NCI-H526 treated with DMSO at 0.1 percent for 48 hours (cell line): ENCODE measurements at regions not wholly inside any gene's neighbourhood (a gene's known extent, or its start where the extent isn't known, plus 50 kb on each side); places are given as distances from the start of the nearest gene placed in this dataset.

Experiments
- DNase-seq: peaks from one replicate; lab custom pipeline; 2025; lab: John Stamatoyannopoulos, UW

DNA sequence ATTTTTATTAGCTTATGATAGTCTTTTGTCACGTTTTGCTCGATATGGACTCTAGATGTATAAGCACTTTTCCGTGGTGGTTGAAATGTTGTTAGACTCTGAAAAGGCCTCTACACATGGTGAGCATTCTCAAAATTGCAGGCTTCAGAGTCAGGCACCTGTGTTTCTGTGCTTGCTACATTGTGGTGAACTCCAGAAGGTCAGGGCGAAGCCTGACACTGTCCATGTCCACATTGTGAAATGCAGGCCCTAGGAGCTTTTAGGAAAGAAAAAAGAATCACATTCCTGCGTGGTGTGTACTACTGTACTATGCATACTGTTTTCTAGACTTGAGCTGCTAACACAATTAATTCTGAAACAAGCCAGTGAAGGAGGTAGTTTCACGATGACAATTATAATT lies 86.3 kb downstream of the HS3ST1 start:
- DNase-seq: no peak

GRCh38 chr4:11341337-11342043 lies 87.2 kb downstream of the HS3ST1 start:
- DNase-seq: no peak

DNA sequence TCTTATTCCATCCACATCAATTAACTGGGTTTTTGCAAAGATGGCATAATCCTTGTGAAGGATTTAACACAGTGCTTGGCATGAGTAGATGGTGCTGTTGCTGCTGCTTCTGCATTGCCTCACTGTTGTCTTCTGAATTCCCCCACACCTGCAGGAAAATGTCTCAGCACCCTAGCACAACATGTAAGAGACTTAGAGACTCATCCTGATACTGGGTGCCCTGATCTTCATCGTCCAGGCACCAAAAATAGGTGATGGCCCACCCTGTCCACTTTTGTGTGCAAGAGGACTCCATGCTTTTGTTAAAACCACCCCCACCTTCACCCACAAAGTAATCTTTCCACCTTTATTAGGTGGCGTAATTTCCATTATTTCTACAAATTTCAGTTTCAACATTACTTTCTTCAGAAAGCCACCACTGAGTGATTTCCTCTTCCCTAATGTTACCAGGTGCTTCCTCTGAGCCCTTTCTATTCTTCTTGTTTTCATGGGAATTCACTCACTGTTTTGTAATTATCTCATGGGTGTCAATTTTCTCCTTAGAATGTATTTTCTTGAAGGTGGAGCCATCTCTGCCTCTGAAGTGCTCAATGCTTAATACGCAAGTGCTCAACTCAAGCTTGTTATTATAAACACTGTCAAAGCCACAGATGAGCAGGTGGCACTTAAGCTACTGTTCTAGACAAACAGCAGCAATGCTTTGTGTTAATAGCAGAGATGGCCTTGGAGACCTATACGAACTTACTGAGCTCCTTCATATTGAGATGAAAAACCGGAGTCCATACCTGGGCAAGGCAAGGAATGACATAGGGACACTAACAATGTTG lies 89.5 kb downstream of the HS3ST1 start:
- no peak for DNase-seq

GRCh38 chr4:11337287-11337686 lies 91.4 kb downstream of the HS3ST1 start:
- no peak for DNase-seq

DNA sequence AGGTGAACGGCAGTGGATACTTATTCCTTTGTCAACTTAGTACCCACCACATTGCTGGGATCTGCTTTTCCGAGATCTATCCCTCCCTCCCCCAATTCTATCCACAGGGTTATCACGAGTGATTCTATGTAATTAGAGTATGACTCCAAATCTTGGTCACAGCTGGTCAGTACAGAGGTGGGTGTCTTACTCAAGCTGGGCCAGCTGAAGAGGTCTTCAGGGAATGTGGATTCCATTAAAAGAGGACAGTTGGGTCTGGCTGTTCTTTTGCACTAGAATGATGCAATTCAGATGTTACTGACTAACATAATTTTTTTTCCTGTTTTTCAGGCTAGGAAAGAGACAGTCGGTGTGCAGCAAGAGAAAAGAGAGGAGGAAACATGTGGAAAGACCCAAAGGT lies 92.3 kb downstream of the HS3ST1 start:
- no peak for DNase-seq

DNA sequence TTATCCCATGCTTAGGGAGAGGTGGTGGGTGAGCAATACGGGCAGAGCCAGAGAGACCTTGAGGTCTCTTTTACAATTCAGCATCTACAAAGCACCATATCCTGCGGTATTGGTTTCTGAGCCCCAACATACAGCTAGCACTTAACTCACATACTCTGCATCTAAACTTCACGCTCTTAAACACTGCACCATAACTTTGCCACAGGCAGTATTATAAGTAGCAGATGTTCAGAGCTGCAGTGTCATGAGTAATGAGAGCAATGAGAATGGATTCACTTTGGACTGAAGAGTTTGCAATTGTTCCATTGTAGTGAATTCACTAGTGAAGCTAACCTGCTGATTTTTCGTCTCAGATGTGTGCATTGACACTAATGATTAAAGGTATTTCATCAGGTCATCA lies 93.8 kb downstream of the HS3ST1 start:
- DNase-seq: no peak

- no peak for DNase-seq
Measured at GRCh38 chr4:11328401-11328800, 100.3 kb downstream of the HS3ST1 start.

DNA sequence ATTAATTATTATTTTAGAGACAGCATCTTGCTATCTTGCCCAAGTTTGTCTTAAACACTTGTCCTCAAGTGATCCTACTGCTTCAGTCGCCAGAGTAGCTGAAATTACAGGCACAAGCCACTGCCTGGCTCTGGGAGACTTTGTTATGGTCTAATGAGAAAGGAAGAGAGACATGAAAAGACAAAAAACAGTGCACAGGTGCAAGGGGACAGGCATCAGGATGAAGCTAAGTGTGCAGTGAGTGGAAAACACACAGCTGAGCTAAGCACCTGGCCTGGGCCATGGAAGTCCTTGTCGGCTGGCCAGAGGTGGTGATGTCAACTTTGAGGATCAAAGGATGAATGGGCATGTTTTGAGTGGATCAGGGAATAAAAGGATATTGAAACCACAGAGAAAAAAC lies 102.7 kb downstream of the HS3ST1 start:
- no peak for DNase-seq

DNA sequence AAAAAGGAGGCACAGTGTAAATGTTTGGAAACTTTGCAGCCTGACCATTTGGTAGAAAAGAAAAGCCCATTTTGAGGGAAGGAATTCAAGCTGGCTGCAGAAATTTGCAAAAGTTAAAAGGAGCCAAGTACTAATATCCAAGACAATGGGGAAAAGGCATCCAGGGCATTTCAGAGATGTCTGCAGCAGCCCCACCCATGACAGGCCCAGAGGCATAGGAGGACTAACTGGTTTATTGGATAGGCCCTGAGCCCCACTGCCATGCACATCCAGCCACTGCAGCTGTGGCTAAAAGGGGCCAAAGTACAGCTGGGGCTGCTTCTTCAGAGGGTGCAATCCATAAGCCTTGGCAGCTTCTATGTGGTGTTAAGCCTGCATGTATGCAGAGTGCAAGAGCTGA lies 104.9 kb downstream of the HS3ST1 start:
- no peak for DNase-seq

DNA sequence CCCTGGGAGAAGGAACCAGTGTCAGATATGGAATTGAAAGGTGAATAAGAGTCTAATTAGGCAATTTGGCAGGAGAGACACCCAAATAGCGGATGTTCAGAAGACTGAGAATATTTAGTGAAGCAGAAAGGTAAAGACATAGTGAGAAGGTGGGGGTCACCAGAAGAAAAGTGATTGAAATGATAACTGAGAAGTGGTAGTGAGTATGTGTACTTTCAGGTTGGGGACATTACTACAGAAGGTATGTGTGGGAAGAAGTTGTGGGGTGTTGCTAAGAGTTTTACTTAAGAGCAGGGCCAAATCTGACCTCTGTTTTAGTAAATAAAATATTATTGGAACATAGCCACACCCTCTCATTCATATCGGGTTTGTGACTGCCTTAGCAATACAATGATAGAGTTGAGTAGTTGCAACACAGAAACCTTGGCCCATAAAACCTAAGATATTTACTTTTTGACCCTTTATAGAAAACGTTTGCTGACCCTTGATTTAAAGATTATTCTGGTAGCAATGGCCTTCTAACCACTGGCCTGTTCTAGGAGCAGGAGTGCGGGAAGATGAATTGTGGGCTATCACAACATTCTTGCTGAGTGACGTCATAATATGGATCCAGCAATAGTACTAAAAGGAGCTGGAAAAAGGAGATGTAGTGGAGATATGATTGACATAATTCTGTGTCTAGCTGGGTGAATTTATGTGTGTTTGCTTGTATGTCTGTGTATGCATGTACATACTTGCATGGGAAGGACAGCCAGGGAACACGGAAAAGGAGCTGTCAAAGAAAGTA lies 115.3 kb downstream of the HS3ST1 start:
- no peak for DNase-seq

- DNase-seq: no peak
Measured at GRCh38 chr4:11312389-11312788, 116.3 kb downstream of the HS3ST1 start.

GRCh38 chr4:11301075-11301660 lies 127.5 kb downstream of the HS3ST1 start:
- no peak for DNase-seq

DNA sequence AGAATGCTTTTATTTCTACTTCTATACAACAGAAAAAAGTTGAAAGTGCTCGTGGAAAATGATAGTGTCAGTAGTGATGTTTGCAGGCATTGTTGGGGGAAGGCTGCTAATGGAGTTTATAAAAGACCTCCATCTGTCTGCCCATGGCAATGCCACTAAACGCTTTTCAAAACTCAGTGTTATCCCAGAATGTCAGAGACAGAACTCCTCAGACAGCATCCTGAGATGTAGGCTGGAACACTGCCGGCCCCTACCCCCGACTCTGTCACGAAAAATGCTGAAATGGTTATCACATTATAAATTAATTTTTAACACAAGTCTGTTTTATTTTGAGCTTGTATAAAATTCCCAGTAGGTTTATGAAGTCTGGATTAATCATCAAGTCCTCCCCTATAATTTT lies 128.9 kb downstream of the HS3ST1 start:
- no peak for DNase-seq

DNA sequence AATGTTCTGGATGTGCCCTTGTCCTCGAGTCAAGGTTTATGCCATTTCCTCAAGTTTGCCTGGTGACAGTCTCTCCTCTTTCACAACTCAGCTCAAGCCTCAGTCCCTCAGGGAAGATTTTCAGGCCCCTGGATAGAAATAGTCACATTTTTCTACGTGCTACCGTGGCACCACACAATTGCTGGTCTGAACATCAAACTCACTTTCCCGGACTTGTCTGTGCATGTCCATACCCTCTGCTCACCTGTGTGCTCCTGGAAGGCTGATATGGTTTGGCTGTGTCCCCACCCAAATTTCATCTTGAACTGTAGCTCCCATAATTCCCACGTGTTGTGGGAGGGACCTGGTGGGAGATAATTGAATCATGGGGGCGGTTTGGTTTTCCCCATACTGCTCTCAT lies 129.7 kb downstream of the HS3ST1 start:
- DNase-seq: no peak

DNA sequence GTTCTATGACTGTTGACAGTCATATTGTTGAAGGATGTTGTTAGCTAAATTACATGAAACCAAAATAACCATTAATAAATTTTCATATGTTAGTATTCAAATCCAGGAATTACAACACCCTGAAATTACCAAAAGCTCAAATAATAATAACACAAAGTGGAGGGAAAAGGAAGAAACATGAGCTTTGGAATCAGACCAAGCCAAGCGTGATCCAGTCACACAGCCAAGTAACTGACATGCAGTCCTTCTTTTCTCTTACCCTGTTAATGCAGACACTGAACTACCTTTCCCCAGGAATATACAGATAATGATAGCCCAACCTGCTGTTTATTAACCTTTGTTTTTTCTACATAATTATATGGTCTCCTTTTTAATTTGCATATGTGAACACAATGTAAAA lies 130.2 kb downstream of the HS3ST1 start:
- no peak for DNase-seq

DNA sequence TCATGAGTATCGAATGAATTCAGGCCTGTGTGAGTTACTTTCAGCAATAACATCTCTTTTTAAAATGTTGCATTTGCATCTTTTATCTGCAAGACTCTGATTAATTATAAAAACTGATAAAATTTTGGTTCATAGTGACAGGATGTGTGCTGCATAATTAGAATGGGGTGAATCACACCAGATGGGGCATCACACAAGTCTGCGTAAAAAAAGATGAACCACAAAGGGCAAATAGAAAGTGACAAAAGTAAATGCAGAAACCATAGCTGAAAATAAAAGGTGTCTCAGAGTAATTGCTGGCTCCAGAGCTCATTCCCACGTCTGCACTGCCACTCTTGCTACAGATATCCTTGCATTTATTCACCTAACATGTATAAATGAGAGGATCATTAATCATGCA lies 131.1 kb downstream of the HS3ST1 start:
- DNase-seq: no peak

GRCh38 chr4:11297201-11297600 lies 131.5 kb downstream of the HS3ST1 start:
- DNase-seq: no peak

DNA sequence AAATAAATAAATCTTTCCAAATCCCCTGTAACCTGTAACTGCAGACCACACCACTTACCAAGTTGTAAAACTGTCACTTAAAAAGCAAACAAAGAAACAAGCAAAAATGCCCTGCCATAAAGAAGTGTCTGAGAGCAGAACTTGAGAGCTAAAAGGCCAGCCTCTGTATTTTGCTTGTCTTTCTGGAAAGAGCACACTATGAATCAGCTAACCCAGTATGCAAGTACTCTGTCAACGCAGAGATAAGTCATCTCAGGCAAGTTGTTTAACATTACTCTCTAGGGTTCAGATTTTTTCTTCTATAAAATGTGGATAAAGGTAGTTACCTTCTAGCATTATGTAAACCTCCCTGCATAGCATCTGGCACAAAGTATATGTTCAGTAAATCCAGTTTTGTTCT lies 134.8 kb downstream of the HS3ST1 start:
- DNase-seq: no peak

DNA sequence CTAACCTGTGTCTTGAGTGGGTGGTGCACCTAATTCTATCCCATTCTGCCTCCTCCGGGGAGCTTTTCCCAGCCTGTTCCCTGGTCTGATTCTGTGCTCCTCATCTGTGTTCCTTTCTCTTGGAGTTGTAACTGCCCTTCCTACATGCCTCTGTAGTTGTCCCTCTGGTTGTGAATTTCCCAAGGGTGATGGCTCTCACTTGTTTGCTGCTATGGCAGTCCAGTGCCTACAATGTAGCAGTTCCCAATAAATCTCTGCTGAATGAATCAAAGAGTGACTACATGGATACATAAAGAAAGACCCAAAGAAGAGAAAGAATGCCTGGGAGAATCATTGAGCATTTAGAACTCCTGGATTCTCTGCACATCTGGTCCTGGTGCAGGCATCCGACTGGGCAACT lies 141.6 kb downstream of the HS3ST1 start:
- no peak for DNase-seq

DNA sequence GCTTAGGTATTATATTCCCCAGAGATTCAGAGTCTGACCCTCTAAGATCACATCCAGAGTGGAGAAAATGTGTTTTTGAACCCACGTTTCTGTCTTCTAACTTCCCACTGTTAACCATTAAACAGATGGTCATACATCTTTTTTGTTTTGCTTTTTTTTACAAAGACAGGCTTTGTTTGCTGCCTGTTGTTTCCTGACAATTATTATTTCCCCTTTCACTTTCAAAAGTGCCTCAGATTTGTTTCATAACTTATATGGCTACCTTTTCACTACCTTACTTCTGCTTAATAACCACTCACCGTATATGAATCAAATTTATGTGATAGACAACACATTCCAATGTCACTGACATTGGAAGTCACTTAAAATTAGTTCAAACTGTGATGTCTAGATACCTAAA lies 142.2 kb downstream of the HS3ST1 start:
- no peak for DNase-seq

GRCh38 chr4:11281720-11282119 lies 147.0 kb downstream of the HS3ST1 start:
- DNase-seq: no peak

DNA sequence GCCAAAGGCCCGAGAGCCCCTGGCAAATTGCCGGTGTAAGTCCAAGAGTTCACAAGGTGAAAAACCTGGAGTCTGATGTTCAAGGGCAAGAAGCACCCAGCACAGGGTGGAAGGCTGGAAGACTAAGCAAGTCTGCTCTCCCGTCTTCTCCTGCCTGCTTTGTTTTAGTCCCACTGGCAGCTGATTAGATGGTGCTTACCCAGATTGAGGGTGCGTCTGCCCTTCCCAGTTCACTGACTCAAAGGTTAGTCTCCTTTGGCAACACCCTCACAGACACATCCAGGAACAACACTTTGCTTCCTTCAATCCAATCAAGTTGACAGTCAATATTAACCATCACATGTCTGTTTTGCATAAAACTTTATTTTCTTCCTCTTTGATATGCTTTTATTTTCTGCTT lies 157.4 kb downstream of the HS3ST1 start:
- no peak for DNase-seq

DNA sequence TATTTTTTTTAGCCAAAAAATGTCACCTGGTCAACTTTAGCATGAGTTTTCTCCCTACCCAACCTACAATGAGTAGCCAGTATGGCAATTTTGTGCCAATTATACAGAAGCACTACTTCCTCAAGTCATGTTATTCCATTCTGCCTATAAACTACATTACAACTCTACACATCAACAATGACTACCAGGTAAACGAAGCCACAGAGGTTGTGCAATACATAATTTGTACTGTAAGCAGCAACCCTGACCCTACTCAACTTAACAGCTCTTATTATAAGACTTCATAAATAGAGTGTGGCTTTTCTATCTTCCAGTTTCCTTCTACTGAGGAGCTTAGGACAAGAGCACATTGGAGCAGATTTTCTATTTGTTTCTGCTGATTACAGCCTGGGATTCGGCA lies 160.5 kb downstream of the HS3ST1 start:
- no peak for DNase-seq
